HepG2 (cell line): ENCODE measurements at regions not wholly inside any gene's neighbourhood (a gene's known extent, or its start where the extent isn't known, plus 50 kb on each side); places are given as distances from the start of the nearest gene placed in this dataset.

ENCODE experiments used
- CAMTA2 ChIP-seq: sonication (generic); formaldehyde crosslinking; IDR thresholded peaks from 2 replicates; pipeline ENCODE4 v1.4.0; 2020; ENCODE audit warnings: mild to moderate bottlenecking, missing genetic modification reagents, borderline replicate concordance
- CEBPG ChIP-seq: IDR thresholded peaks from 2 replicates; pipeline ENCODE4 v1.6.1; 2016
- CENPT ChIP-seq: sonication (generic); formaldehyde crosslinking; IDR thresholded peaks from 2 replicates; pipeline ENCODE4 v1.8.0; 2022; ENCODE audit warnings: low read depth, mild to moderate bottlenecking, moderate library complexity, missing genetic modification reagents
- GATA4 ChIP-seq: sonication (generic); IDR thresholded peaks from 2 replicates; pipeline ENCODE4 v1.6.1; 2016; ENCODE audit warnings: antibody characterized with exemption, low read depth, borderline replicate concordance
- KLF16 ChIP-seq, 2 experiments: sonication (generic) in 1 of 2; formaldehyde crosslinking in 1 of 2; IDR thresholded peaks; 2 replicates each; pipeline versions ENCODE4 v1.6.1 to v1.8.0; 2016 to 2023; ENCODE audit warnings: missing genetic modification reagents in 2 of 2, missing compliant biosample characterization in 1 of 2
- MEIS1 ChIP-seq: sonication (generic); formaldehyde crosslinking; IDR thresholded peaks from 2 replicates; pipeline ENCODE4 v1.9.0; 2021; ENCODE audit warnings: mild to moderate bottlenecking, missing genetic modification reagents, moderate library complexity, borderline replicate concordance
- RFXAP ChIP-seq: sonication (generic); formaldehyde crosslinking; IDR thresholded peaks from 2 replicates; pipeline ENCODE4 v1.4.0; 2020; ENCODE audit warnings: missing genetic modification reagents, borderline replicate concordance
- RXRB ChIP-seq: IDR thresholded peaks from 2 replicates; pipeline ENCODE4 v1.6.1; 2016; ENCODE audit warnings: borderline replicate concordance, missing genetic modification reagents, missing compliant biosample characterization
- SIN3B ChIP-seq: fragments of 150-350 bp; IDR thresholded peaks from 2 replicates; pipeline ENCODE4 v1.6.1; 2014; ENCODE audit warnings: low read length
- TRIM24 ChIP-seq: sonication (generic); formaldehyde crosslinking; IDR thresholded peaks from 2 replicates; pipeline ENCODE4 v1.8.0; 2022; ENCODE audit warnings: mild to moderate bottlenecking, missing genetic modification reagents
- ZNF44 ChIP-seq: sonication (generic); formaldehyde crosslinking; IDR thresholded peaks from 2 replicates; pipeline ENCODE4 v1.5.1; 2020; ENCODE audit warnings: mild to moderate bottlenecking, missing genetic modification reagents
- ZNF761 ChIP-seq: sonication (generic); formaldehyde crosslinking; conservative IDR thresholded peaks from 2 replicates; pipeline ENCODE4 v1.4.0; 2020; ENCODE audit warnings: mild to moderate bottlenecking, missing genetic modification reagents
- TF ChIP-seq, protein P1 (sequence below): sonication (generic); formaldehyde crosslinking; IDR thresholded peaks from 2 replicates; pipeline ENCODE4 v1.9.0; 2022; ENCODE audit warnings: missing genetic modification reagents, mild to moderate bottlenecking, borderline replicate concordance
- TF ChIP-seq, protein P2 (sequence below): sonication (generic); formaldehyde crosslinking; IDR thresholded peaks from 2 replicates; pipeline ENCODE4 v1.8.1; 2023; ENCODE audit warnings: mild to moderate bottlenecking, missing genetic modification reagents
- TF ChIP-seq, protein P3 (sequence below): sonication (generic); formaldehyde crosslinking; IDR thresholded peaks from 2 replicates; pipeline ENCODE4 v1.9.0; 2021; ENCODE audit warnings: mild to moderate bottlenecking, missing genetic modification reagents

DNA sequence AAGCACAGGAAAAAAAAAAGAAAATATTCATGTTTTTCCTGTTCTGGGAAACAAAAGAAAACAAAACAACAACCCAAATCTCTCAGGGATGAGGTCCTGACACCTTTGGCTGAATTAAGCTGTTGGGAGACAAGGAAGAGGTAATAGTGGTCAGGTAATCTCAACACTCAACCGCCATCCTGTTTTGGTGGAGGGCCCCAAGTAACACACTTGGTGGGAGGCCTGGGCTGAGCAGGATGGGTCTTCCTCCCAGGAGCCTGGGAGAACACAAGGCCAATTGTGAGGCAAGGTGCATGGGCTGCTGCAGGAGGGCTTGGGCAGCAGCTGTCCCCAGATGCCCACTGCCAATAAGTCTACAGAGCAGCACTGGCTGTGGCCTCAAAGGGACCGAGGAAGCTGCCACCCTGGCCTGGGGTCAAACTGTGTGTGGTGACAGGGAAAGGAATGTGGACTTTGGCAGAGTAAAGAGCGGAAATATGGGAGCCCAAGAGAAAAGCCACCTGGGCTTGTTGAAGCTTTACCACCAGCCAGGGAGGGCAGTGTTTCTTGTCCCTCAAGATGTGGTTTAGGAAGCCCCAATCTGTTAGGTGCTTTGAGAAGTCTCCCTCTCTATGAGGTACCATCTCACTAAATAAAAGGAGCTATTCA lies 93.5 kb upstream of the SLC25A13 start (continued):
- TF ChIP-seq CENPT (CRISPR knock-in tag) (no peak), GATA4 (no peak), RXRB (peak; percentile 97), KLF16 (CRISPR knock-in tag; IDR thresholded peaks at IDR 0.05) (peak in 1 of 2 experiments; percentile 37; a peak in 1 of 4 replicates), CEBPG (peak; percentile 51), RFXAP (peak; percentile 63; the same call in 1 of the 2 replicates), CAMTA2 (CRISPR knock-in tag) (no peak), MEIS1 (CRISPR knock-in tag) (no peak), ZNF44 (CRISPR knock-in tag) (no peak), SIN3B (no peak), ZNF761 (CRISPR knock-in tag) (0 out of 2 replicates have a peak, but pooled peaks have one; percentile 62), TRIM24 (CRISPR knock-in tag) (peak; percentile 79; the same call in 1 of the 2 replicates)
- TF ChIP-seq, protein P1, sequence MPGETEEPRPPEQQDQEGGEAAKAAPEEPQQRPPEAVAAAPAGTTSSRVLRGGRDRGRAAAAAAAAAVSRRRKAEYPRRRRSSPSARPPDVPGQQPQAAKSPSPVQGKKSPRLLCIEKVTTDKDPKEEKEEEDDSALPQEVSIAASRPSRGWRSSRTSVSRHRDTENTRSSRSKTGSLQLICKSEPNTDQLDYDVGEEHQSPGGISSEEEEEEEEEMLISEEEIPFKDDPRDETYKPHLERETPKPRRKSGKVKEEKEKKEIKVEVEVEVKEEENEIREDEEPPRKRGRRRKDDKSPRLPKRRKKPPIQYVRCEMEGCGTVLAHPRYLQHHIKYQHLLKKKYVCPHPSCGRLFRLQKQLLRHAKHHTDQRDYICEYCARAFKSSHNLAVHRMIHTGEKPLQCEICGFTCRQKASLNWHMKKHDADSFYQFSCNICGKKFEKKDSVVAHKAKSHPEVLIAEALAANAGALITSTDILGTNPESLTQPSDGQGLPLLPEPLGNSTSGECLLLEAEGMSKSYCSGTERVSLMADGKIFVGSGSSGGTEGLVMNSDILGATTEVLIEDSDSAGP (CRISPR knock-in tag): peak; percentile 89
- TF ChIP-seq, protein P2, sequence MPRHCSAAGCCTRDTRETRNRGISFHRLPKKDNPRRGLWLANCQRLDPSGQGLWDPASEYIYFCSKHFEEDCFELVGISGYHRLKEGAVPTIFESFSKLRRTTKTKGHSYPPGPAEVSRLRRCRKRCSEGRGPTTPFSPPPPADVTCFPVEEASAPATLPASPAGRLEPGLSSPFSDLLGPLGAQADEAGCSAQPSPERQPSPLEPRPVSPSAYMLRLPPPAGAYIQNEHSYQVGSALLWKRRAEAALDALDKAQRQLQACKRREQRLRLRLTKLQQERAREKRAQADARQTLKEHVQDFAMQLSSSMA (CRISPR knock-in tag): peak; percentile 69; the same call in 1 of the 2 replicates
- TF ChIP-seq, protein P3, sequence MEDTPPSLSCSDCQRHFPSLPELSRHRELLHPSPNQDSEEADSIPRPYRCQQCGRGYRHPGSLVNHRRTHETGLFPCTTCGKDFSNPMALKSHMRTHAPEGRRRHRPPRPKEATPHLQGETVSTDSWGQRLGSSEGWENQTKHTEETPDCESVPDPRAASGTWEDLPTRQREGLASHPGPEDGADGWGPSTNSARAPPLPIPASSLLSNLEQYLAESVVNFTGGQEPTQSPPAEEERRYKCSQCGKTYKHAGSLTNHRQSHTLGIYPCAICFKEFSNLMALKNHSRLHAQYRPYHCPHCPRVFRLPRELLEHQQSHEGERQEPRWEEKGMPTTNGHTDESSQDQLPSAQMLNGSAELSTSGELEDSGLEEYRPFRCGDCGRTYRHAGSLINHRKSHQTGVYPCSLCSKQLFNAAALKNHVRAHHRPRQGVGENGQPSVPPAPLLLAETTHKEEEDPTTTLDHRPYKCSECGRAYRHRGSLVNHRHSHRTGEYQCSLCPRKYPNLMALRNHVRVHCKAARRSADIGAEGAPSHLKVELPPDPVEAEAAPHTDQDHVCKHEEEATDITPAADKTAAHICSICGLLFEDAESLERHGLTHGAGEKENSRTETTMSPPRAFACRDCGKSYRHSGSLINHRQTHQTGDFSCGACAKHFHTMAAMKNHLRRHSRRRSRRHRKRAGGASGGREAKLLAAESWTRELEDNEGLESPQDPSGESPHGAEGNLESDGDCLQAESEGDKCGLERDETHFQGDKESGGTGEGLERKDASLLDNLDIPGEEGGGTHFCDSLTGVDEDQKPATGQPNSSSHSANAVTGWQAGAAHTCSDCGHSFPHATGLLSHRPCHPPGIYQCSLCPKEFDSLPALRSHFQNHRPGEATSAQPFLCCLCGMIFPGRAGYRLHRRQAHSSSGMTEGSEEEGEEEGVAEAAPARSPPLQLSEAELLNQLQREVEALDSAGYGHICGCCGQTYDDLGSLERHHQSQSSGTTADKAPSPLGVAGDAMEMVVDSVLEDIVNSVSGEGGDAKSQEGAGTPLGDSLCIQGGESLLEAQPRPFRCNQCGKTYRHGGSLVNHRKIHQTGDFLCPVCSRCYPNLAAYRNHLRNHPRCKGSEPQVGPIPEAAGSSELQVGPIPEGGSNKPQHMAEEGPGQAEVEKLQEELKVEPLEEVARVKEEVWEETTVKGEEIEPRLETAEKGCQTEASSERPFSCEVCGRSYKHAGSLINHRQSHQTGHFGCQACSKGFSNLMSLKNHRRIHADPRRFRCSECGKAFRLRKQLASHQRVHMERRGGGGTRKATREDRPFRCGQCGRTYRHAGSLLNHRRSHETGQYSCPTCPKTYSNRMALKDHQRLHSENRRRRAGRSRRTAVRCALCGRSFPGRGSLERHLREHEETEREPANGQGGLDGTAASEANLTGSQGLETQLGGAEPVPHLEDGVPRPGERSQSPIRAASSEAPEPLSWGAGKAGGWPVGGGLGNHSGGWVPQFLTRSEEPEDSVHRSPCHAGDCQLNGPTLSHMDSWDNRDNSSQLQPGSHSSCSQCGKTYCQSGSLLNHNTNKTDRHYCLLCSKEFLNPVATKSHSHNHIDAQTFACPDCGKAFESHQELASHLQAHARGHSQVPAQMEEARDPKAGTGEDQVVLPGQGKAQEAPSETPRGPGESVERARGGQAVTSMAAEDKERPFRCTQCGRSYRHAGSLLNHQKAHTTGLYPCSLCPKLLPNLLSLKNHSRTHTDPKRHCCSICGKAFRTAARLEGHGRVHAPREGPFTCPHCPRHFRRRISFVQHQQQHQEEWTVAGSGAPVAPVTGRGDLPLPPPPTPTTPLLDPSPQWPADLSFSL (CRISPR knock-in tag): no peak
